GM19452 (cell line): ENCODE measurements at regions not wholly inside any gene's neighbourhood (a gene's known extent, or its start where the extent isn't known, plus 50 kb on each side); places are given as distances from the start of the nearest gene placed in this dataset.
A peak's percentile ranks its signal among the peaks of the same experiment; 100 is the strongest.
"Not testable (repeated sequence)": the region's sequence is repeated elsewhere in the genome, so short reads cannot be mapped to it uniquely, and the experiment has no call there.

ENCODE experiments used
- ATAC-seq: cut with Tn5 transposase; IDR thresholded peaks from one replicate; pipeline ENCODE4 v1.9.1; 2021; ENCODE audit not compliant: unreplicated experiment

GRCh38 chr1:58257003-58257402 lies 289.5 kb downstream of the OMA1 start:
- no peak for ATAC-seq

DNA sequence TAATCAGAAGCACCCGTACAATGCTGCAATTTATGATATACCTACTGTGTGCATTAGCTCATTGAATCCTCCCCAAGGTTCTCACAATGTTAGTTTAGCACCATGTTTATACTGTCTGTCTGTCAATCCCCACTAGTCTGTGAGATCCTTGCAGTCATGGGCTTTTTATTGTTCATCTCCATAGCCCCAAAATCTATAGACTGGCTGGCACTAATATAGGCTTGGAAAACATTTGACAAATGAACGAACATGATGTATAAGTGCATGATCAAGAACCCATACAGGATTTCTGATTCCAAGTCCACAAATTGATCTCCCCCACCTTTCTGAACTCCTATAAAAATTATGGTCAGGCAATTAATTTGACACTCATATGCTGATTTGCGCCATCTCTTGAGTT lies 290.0 kb downstream of the OMA1 start:
- no peak for ATAC-seq

- no peak for ATAC-seq
Observed at GRCh38 chr1:58256041-58256440, 290.5 kb downstream of the OMA1 start.

GRCh38 chr1:58255192-58255591 lies 291.3 kb downstream of the OMA1 start:
- ATAC-seq, result no peak

DNA sequence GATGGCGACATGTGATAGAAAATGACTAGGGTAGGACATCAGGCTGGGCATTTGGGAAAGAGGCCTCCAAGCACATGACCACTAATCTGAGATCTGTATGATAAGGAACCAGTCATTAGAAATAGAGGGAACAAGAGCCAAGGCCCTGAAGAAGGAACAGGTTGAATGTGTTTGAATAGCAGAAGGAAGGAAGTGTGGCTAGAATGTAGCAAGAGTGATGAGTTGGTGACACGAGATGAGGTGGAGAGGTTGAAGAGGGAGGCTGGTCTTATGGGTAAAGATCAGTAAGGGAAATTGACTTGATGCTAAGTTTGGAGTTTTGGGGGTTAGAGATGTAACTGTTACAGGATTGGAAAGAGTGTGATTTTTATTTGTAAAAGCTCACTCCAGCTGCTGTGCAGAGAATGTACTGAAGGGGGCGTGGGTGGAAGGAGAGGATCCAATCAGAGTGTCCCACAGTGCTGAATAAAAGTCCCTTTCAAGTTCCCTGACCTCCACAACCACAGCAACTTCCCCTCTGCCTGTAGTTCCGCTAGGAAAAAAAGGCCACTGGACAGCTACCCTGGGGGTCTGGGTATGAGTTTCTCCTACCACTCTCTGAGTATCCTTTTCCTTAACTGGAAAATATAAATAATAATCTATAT lies 295.0 kb downstream of the OMA1 start:
- no peak for ATAC-seq

DNA sequence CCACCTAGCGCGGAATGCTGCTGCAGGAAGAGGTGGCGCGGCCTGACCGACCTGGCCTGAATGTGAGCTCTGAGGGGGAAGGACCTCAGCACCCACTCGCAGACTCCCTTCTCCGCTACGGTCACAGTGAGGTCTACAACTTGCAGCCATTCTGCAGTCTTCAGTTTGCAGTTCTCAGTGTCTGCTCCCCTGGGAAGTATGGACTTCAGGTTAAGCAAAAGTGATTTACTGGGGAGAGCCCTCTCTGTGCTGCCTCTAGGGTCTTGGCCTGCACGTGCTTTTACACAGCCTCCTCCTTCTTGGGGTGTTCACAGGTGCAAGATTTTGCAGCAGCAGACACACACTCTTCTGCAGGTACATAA lies 296.0 kb downstream of the OMA1 start:
- ATAC-seq, result no peak

DNA sequence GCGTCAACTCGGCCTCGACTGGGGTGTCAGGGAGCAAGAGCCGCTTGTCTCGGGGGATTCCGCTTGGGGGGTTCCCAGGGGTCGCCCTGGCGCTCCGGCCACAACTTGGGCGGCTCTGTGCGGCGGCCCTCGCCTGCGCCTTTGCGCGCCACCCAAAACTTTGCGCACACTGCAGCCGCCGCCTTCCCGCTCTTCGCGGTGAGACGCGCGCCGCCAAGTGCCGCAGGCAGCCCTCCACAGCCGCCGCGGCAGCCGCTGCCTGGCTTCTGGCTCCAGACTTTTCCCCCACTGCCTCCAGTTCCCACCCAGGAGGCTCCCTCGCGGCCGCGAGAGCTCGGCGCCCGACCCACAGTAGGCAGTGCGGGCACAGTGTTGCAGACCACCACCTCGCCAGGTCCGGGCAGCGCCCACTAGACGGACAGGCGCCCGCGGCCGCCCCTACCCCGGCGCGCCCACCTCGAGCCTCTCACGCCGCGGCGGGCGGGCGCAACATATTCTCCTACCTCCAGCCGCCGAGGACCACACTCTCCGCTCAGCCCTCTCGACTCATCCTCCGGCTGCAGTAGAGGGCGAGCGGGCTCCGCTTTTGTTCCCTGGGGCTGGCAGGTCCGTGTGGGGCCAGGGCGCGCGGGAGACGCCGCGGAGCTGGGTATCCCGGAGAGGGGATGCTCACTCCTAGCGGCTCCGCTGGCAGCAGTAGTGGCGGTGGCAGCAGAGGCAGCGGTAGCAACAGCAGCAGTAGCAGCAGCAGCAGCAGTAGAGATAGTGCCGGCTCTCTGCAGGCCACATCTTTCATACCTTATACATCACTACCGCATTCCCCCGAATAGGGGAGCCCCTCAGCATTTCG lies 296.6 kb downstream of the OMA1 start:
- ATAC-seq, result no peak

DNA sequence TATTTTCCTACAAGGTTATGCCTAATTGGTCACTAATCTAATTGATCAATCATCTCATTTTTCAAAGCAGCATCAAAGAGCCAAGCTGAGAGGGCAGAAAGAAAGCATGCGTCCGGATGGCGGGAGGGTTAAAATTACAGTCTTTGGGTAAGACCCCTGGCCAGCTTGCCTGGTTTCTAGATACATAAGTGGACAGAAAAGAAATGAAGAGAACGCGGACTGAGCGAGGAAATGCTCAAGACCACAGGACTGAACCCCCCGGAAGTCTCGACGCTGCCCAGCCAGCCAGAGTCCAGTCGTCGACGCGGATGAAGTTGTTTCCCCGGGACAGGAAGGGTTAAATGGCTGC lies 297.2 kb downstream of the OMA1 start:
- no peak for ATAC-seq

DNA sequence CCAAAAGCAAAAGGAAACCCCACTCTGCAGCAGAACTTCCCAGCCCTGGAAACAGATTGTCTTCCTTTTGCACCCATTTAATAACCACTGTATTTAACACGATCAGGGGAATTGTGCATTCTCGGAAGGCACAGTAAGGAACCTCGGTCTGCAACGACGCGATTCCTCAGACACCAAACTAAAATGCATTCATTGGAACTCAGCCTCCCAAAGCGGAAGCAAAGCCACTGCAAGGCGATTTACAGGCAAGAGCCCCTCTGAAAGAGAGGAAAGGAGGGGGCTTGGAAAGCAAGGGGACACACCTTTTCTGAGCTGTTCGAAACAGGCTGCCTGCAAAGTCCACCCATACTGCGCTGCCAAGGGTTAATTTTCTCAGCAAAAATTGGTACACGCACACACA lies 297.7 kb downstream of the OMA1 start:
- ATAC-seq, result no peak

DNA sequence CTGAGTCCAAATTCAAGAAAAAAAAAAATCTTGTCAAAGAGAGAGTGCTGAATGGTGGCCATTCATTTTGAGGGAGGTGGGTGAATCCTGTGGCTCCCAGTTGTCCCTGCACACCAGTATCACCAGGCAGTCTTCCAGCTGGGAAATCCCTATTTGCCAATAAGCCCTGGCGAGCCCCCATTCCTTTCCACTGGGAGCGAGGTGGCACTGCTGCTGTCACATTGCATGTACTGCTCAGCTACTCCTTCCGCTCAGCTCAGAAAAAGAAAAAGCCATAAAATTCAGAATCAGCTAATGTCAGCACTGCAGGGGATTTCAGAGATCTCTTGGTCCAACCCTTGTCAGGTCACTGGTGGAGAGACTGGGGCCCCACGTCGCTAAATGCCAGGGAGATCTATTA lies 298.5 kb downstream of the OMA1 start:
- ATAC-seq, result no peak

GRCh38 chr1:58246549-58246948 lies 300.0 kb downstream of the OMA1 start:
- no peak for ATAC-seq

DNA sequence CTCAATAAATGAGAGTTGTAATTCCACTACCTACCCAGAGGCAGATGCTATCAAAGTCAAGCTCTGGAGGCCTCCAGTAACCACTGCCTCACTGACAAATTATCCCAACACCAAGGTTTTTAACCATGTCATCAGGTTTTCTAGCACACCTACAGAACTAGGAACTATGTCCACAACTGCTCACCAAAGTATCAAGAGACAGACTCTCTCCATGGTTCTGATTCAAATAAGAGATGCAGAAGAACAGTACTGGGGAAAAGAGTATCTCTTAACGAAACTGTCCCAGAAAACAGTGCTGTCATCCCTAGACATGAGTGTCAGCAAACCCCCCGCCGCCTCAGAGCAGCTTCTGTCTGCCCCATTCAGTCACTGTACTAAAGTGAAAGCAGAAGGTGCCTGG lies 301.7 kb downstream of the OMA1 start:
- ATAC-seq, result no peak

DNA sequence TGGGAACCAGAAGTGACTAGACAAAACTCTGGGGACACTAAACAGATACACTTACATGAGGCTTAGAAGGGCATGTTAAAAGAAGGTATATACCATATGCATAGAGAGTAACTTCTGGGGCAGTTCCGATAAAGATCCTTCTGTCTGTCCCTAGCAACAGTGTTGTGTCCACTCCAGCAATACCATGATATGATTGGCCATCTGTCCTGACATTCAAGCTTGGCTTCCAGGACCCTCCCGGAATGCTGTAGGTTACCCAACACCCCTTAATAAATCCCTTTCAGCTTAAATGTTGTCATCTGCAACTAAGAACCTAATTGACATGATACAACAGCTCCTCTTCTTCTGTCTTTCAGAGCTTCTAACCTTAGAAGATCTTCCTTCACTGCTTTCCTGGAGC lies 307.7 kb downstream of the OMA1 start:
- ATAC-seq, result no peak

GRCh38 chr1:58233729-58234128 lies 312.8 kb downstream of the OMA1 start:
- ATAC-seq, result no peak

DNA sequence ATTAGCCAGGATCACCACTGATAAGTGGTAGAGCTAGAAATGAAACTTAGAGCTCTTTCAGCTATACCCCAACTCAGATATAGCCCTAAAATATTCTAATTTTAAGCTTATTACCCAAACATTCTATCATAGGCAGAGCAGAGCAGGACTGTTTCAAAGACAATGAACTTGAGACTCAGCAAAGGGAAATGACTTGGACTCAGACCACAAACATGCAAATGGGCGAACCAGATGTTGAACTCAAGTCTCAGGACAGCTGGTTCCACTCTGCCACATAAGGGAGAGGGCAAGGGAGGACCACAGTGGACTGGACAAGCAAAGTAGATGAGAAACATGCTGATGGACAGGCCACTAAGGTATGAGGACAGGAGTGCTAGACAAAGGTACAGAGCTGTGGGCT lies 315.3 kb downstream of the OMA1 start:
- ATAC-seq, result peak; percentile 51

DNA sequence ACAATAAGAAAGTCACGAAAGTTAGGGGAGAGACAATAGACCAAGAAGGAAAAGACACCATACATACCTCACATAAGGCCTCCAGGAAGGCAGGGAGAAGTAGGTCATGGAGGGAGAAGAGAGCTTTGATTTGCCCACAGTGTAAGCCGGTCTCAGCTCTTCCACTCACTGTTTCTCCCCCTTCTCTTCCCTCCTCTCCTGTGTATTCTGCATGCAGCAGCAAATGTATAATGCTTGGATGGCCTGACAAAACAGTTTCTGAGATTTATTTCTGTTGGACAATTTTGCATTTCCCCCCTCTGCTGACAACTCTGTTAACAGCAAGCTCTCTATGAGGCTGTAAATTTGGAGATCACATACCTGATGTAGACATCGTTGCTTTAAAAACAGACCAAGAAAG lies 318.9 kb downstream of the OMA1 start:
- ATAC-seq, result no peak

DNA sequence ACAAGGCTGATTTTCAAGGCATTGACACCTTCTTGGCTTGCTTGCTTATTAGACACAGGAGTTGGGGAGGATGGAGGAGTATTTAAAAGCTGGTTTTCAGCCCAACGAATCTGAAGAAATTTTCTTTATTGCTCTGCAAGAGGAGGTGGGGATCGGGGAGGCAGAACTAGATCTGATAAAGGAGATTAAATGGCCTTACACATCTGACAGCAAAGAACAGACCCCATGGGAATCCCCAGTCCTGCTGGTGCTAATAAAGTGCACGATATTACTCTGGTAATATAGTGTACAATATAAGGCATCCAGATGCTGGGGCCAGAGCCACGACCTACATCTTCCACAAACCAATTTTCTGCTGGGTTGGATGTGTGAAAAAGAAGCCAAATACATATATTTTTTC lies 323.0 kb downstream of the OMA1 start:
- no peak for ATAC-seq

- ATAC-seq, result no peak
Observed at GRCh38 chr1:58220836-58221472, 325.6 kb downstream of the OMA1 start.

- not testable (repeated sequence) for ATAC-seq
Observed at GRCh38 chr1:58216169-58216568, 330.4 kb downstream of the OMA1 start.

DNA sequence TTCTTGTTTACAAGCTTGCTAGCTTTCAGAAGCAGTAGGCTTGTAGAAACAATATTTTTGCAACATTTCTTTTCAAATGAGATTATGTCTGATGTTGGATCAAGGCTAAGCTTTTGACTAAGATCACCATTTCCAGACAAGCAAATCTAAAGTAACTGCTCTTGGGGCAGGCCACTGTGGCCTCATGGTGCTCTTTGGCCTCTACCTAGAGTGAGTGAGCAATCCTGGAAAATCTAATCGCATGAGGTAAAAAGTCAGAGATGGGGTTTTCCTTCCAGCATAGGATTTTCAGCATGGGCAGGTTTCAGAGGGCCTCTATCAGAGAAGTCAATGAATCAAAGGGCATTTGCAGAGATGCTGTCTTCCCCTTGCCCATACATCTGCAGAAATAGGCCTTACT lies 331.9 kb downstream of the OMA1 start:
- ATAC-seq, result no peak

GRCh38 chr1:58211869-58212268 lies 334.7 kb downstream of the OMA1 start:
- ATAC-seq, result no peak

GRCh38 chr1:58209575-58209974 lies 337.0 kb downstream of the OMA1 start:
- no peak for ATAC-seq
